ENCODE measurements at regions not wholly inside any gene's neighbourhood (a gene's known extent, or its start where the extent isn't known, plus 50 kb on each side); places are given as distances from the start of the nearest gene placed in this dataset.

DNA sequence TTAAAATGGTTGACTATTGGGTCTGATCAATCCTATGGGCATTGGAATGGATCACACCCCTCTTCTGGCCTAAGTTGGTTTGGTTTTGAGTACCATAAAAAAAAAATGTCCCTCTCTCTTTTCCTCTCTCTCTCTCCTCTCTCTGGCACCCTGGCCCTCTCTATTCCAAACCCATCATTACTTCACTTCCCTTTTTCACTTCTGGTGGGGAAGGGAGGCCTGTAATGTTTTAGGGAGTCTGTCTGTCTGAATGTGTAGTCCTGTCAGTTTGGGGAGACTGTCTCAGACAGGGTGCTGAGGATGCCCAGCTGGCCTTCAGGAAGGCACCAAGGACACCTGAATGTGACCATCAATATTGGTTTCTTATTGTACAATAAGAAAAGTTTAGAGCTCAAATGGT is 165.8 kb downstream of the CD24 start:
- Histone ChIP-seq H3K27ac (ENCODE audit: low read depth, low read length) (no peak overlapping the region), H3K4me3 (replicated peaks in 1 of 2; ENCODE audit: low read depth in 1 of 2, low read length in 2 of 2) (no peak overlapping the region), H3K9me2 (ENCODE audit: insufficient read depth) (no peaks in the 10 kb centered on the region), H3K4me1 (ENCODE audit: control insufficient read depth in 1 of 2, insufficient read depth in 2 of 2, low read length in 2 of 2) (no peaks in the 10 kb centered on the region), H3K9me3 (ENCODE audit: control insufficient read depth in 1 of 2, insufficient read depth in 1 of 2, low read depth in 1 of 2, low read length in 2 of 2) (no peaks in the 10 kb centered on the region), H3K79me2 (ENCODE audit: insufficient read depth, low read length) (no peaks in the 10 kb centered on the region), H4K20me1 (ENCODE audit: insufficient read depth) (no peaks in the 10 kb centered on the region), H3K9ac (ENCODE audit: low read length) (no peak overlapping the region), H3K27me3 (ENCODE audit: insufficient read depth, low read length) (no peaks in the 10 kb centered on the region), H3K4me2 (ENCODE audit: low read length) (no peak overlapping the region), H2AFZ (ENCODE audit: low read depth, low read length, poor library complexity, severe bottlenecking) (no peak overlapping the region), H3K36me3 (ENCODE audit: control insufficient read depth in 1 of 2, insufficient read depth in 2 of 2, low read length in 2 of 2) (no peaks in the 10 kb centered on the region)
- DNase-seq (ENCODE audit: low read depth, low spot score), result no peak
- intact Hi-C loops (cut with micrococcal nuclease), result loop anchor here (2.0 kb wide), 1 partner anchor 170 kb away; no protein-coding TSS in a partner anchor
- TF ChIP-seq, protein P1, sequence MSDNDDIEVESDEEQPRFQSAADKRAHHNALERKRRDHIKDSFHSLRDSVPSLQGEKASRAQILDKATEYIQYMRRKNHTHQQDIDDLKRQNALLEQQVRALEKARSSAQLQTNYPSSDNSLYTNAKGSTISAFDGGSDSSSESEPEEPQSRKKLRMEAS (IDR thresholded peaks at IDR 0.05), result no peak
- TF ChIP-seq, protein P2, sequence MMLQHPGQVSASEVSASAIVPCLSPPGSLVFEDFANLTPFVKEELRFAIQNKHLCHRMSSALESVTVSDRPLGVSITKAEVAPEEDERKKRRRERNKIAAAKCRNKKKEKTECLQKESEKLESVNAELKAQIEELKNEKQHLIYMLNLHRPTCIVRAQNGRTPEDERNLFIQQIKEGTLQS (IDR thresholded peaks at IDR 0.05), result no peak
- no peak for TF ChIP-seq CBX3 (IDR thresholded peaks at IDR 0.05; ENCODE audit: low read depth)
- TF ChIP-seq POLR2A (IDR thresholded peaks at IDR 0.05; ENCODE audit: borderline replicate concordance, extremely low read depth, insufficient read depth, insufficient read length), result no peak
- TF ChIP-seq TCF7L2 (IDR thresholded peaks at IDR 0.05; ENCODE audit: borderline replicate concordance, extremely low read depth, insufficient read depth, insufficient read length), result no peak
- TF ChIP-seq RAD21 (IDR thresholded peaks at IDR 0.05; ENCODE audit: low read depth), result no peak
- no peak for TF ChIP-seq ZFX (IDR thresholded peaks at IDR 0.05)
- TF ChIP-seq SP1 (IDR thresholded peaks at IDR 0.05; ENCODE audit: low read depth), result no peak
- no peak for TF ChIP-seq YY1 (IDR thresholded peaks at IDR 0.05; ENCODE audit: extremely low read depth, insufficient replicate concordance, low read depth, low read length)
- TF ChIP-seq, protein P3, sequence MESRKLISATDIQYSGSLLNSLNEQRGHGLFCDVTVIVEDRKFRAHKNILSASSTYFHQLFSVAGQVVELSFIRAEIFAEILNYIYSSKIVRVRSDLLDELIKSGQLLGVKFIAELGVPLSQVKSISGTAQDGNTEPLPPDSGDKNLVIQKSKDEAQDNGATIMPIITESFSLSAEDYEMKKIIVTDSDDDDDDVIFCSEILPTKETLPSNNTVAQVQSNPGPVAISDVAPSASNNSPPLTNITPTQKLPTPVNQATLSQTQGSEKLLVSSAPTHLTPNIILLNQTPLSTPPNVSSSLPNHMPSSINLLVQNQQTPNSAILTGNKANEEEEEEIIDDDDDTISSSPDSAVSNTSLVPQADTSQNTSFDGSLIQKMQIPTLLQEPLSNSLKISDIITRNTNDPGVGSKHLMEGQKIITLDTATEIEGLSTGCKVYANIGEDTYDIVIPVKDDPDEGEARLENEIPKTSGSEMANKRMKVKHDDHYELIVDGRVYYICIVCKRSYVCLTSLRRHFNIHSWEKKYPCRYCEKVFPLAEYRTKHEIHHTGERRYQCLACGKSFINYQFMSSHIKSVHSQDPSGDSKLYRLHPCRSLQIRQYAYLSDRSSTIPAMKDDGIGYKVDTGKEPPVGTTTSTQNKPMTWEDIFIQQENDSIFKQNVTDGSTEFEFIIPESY (IDR thresholded peaks at IDR 0.05; ENCODE audit: extremely low read depth, insufficient replicate concordance, low read length), result no peak
- no peak for TF ChIP-seq EZH2phosphoT487 (IDR thresholded peaks at IDR 0.05; ENCODE audit: borderline replicate concordance)
- TF ChIP-seq, protein P4, sequence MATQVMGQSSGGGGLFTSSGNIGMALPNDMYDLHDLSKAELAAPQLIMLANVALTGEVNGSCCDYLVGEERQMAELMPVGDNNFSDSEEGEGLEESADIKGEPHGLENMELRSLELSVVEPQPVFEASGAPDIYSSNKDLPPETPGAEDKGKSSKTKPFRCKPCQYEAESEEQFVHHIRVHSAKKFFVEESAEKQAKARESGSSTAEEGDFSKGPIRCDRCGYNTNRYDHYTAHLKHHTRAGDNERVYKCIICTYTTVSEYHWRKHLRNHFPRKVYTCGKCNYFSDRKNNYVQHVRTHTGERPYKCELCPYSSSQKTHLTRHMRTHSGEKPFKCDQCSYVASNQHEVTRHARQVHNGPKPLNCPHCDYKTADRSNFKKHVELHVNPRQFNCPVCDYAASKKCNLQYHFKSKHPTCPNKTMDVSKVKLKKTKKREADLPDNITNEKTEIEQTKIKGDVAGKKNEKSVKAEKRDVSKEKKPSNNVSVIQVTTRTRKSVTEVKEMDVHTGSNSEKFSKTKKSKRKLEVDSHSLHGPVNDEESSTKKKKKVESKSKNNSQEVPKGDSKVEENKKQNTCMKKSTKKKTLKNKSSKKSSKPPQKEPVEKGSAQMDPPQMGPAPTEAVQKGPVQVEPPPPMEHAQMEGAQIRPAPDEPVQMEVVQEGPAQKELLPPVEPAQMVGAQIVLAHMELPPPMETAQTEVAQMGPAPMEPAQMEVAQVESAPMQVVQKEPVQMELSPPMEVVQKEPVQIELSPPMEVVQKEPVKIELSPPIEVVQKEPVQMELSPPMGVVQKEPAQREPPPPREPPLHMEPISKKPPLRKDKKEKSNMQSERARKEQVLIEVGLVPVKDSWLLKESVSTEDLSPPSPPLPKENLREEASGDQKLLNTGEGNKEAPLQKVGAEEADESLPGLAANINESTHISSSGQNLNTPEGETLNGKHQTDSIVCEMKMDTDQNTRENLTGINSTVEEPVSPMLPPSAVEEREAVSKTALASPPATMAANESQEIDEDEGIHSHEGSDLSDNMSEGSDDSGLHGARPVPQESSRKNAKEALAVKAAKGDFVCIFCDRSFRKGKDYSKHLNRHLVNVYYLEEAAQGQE (IDR thresholded peaks at IDR 0.05; ENCODE audit: low read depth), result no peak
- TF ChIP-seq, protein P5, sequence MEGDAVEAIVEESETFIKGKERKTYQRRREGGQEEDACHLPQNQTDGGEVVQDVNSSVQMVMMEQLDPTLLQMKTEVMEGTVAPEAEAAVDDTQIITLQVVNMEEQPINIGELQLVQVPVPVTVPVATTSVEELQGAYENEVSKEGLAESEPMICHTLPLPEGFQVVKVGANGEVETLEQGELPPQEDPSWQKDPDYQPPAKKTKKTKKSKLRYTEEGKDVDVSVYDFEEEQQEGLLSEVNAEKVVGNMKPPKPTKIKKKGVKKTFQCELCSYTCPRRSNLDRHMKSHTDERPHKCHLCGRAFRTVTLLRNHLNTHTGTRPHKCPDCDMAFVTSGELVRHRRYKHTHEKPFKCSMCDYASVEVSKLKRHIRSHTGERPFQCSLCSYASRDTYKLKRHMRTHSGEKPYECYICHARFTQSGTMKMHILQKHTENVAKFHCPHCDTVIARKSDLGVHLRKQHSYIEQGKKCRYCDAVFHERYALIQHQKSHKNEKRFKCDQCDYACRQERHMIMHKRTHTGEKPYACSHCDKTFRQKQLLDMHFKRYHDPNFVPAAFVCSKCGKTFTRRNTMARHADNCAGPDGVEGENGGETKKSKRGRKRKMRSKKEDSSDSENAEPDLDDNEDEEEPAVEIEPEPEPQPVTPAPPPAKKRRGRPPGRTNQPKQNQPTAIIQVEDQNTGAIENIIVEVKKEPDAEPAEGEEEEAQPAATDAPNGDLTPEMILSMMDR (IDR thresholded peaks at IDR 0.05 in 2 of 3, conservative IDR thresholded peaks at IDR 0.05 in 1 of 3; ENCODE audit: borderline replicate concordance in 1 of 3, insufficient read depth in 1 of 3, low read depth in 2 of 3, low read length in 2 of 3), result no peak
- no peak for TF ChIP-seq EZH2 (IDR thresholded peaks at IDR 0.05)
- no peak for TF ChIP-seq ZNF274 (IDR thresholded peaks at IDR 0.05; ENCODE audit: low read depth, low read length)
- no peak for TF ChIP-seq JUND (IDR thresholded peaks at IDR 0.05)
- TF ChIP-seq SIN3A (IDR thresholded peaks at IDR 0.05; ENCODE audit: low read depth), result no peak
- TF ChIP-seq SRF (IDR thresholded peaks at IDR 0.05; ENCODE audit: low read depth), result no peak
- TF ChIP-seq EGR1 (IDR thresholded peaks at IDR 0.05; ENCODE audit: low read depth), result no peak
- no peak for TF ChIP-seq POLR2AphosphoS5 (IDR thresholded peaks at IDR 0.05; ENCODE audit: low read depth, low read length)
- no peak for ATAC-seq
- BruUV-seq (replicated peaks), result no TSS peak
- ChIA-PET RAD21 (ENCODE audit: low non-redundant PET in 1 of 2, low total read pairs in 2 of 2, uncharacterized antibody in 2 of 2, unreplicated experiment in 2 of 2) (no interaction called here), POLR2A (no interaction called here), CTCF (interaction anchor here (2.8 kb wide), 1 partner anchor 171 kb away, joined by 19 read pairs; no protein-coding TSS in a partner anchor)
